ENCODE measurements at regions not wholly inside any gene's neighbourhood (a gene's known extent, or its start where the extent isn't known, plus 50 kb on each side); places are given as distances from the start of the nearest gene placed in this dataset.

DNA sequence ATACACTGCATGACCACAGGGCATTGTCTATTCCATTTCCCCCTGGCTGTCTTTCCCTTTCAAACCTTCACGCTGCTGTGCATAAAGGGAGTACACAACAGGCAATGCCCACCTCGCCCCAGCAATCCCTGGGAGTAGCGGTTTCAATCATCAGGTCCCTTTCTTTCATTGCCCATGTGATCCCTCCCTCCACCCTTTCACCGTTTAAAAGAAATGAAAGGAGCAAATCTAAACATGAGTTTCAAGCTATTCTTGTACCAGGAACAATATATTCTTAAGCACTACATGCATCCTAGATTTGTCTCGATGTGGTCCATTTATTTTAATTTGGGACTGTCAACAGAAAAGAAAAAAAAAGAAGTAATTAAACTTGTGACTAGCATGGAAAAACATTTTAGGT lies 123.4 kb upstream of the ARGLU1 start:
- FAIRE-seq (no peak), DNase-seq (ENCODE audit: low read depth) (no peak)
- no peak for TF ChIP-seq CTCF (IDR thresholded peaks at IDR 0.05; ENCODE audit: insufficient read depth, low read length, severe bottlenecking)
- Histone ChIP-seq H3K36me3 (ENCODE audit: control insufficient read depth, insufficient read depth, low read length) (no peaks in the 10 kb centered on the region), H3K27me3 (ENCODE audit: control insufficient read depth, insufficient read depth, low read length) (no peaks in the 10 kb centered on the region), H3K4me3 (ENCODE audit: low read depth, low read length) (no peak overlapping the region)

DNA sequence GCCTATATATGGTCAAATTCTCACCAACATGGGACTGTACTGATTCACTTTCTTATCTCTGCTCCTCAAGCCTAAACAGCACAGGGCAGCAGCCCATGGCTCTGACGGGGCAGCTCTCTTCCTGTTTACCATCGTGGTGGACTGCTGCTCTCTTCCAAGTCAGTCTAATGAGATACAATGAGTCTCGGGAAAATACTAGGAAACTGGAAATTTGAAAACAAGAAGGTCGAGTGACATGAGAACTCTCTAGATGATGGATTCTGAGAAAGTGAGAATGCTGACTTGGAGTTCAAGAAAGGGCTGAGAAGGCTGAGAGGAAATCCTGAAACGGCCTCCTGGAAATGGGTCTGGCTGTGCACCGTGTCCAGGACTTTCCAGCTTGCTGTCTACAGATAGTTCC lies 122.8 kb upstream of the ARGLU1 start:
- FAIRE-seq: no peak
- Histone ChIP-seq H3K4me3 (ENCODE audit: low read depth, low read length) (no peak overlapping the region), H3K36me3 (ENCODE audit: control insufficient read depth, insufficient read depth, low read length) (no peaks in the 10 kb centered on the region), H3K27me3 (ENCODE audit: control insufficient read depth, insufficient read depth, low read length) (no peaks in the 10 kb centered on the region)
- no peak for DNase-seq (ENCODE audit: low read depth)
- no peak for TF ChIP-seq CTCF (IDR thresholded peaks at IDR 0.05; ENCODE audit: insufficient read depth, low read length, severe bottlenecking)

GRCh38 chr13:106689906-106690305 lies 122.0 kb upstream of the ARGLU1 start:
- DNase-seq (ENCODE audit: low read depth): no peak
- FAIRE-seq: no peak

DNA sequence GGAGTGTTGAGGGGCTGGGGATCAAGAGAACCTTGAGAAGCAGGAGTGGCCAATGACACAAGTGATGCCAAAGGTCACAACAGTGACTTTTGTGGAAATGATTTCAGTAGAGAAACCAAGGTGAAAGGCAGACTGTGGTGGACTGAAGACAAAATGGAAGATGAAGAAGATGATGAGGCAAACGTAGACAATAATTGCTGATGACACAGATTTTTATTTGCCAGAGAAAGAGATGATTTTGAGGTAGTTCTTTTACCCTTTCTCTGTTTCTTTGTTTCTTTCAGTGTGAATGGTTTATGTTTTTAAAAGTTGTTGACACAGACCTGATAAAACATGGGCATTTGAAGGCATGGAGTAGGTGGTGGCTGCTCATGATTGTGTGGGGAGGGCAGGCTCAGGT lies 121.0 kb upstream of the ARGLU1 start:
- FAIRE-seq: no peak
- no peaks in the 10 kb centered on the region for H3K27me3 ChIP-seq (ENCODE audit: control insufficient read depth, insufficient read depth, low read length)
- no peak overlapping the region for H3K4me3 ChIP-seq (ENCODE audit: low read depth, low read length)
- DNase-seq (ENCODE audit: low read depth): no peak
- no peak for TF ChIP-seq CTCF (IDR thresholded peaks at IDR 0.05; ENCODE audit: insufficient read depth, low read length, severe bottlenecking)
- H3K36me3 ChIP-seq (ENCODE audit: control insufficient read depth, insufficient read depth, low read length): no peaks in the 10 kb centered on the region

More at GRCh38 chr13:106689906-106690305, 122.0 kb upstream of the ARGLU1 start:
- Histone ChIP-seq H3K36me3 (ENCODE audit: control insufficient read depth, insufficient read depth, low read length) (no peaks in the 10 kb centered on the region), H3K4me3 (ENCODE audit: low read depth, low read length) (no peak overlapping the region), H3K27me3 (ENCODE audit: control insufficient read depth, insufficient read depth, low read length) (no peaks in the 10 kb centered on the region)
- no peak for TF ChIP-seq CTCF (IDR thresholded peaks at IDR 0.05; ENCODE audit: insufficient read depth, low read length, severe bottlenecking)

DNA sequence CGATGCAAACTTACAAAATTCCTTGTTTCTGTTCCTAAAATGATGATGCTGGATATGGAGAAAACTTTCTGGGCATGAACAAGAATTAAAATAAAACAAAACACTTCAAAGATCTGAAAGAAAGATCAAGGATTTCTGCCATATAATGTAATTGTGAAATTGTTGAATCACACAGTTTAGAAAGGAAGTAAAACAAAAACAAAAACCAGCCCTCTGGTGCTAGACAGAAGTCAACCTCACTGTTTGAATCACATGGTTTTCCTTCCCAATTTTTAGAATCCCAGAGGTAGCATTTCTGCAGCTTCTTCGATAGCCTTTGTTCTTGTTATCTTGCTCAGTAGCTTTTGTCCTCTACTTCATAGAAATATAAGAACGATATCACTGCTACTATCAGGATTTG lies 118.2 kb upstream of the ARGLU1 start:
- DNase-seq (ENCODE audit: low read depth): no peak
- no peak for FAIRE-seq

More for the DNA sequence above, 118.2 kb upstream of the ARGLU1 start:
- no peaks in the 10 kb centered on the region for H3K36me3 ChIP-seq (ENCODE audit: control insufficient read depth, insufficient read depth, low read length)
- H3K4me3 ChIP-seq (ENCODE audit: low read depth, low read length): no peak overlapping the region
- no peaks in the 10 kb centered on the region for H3K27me3 ChIP-seq (ENCODE audit: control insufficient read depth, insufficient read depth, low read length)
- TF ChIP-seq CTCF (IDR thresholded peaks at IDR 0.05; ENCODE audit: insufficient read depth, low read length, severe bottlenecking): no peak

Measured in bronchial epithelial cell (primary cell).